ENCODE measurements at regions not wholly inside any gene's neighbourhood (a gene's known extent, or its start where the extent isn't known, plus 50 kb on each side); places are given as distances from the start of the nearest gene placed in this dataset.

DNA sequence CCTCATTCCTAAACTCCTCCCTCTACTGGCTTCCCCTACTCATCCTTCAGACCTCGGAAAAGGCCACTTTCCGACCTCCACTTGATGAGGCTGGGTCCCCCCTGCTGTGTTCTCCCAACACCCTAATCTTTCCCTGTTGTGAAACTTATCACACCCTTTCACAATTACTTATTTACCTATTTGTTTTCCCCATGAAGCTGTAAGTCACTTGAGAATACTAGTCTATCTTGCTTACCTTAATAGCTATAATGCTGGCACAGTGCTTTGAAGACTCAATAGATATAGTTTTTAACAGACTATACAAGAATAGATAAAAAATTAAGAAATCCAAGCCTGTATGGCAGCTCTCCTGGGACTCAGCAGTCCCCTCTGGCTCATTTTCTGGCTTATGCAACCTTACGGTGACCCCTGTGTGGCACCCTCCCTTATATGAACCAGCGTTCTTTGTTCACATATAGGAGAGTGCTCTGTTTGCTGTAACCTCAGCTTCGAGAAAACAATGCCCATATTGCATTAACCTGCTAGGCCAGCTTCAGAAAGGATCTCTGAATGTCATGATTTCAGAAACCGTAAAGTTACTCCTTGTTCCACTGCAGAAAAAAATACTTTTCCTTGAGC is 220.4 kb upstream of the PKDCC start:
- intact Hi-C loops (cut with DNase I): no loop called here
- DNase-seq (ENCODE audit: low spot score): no peak

DNA sequence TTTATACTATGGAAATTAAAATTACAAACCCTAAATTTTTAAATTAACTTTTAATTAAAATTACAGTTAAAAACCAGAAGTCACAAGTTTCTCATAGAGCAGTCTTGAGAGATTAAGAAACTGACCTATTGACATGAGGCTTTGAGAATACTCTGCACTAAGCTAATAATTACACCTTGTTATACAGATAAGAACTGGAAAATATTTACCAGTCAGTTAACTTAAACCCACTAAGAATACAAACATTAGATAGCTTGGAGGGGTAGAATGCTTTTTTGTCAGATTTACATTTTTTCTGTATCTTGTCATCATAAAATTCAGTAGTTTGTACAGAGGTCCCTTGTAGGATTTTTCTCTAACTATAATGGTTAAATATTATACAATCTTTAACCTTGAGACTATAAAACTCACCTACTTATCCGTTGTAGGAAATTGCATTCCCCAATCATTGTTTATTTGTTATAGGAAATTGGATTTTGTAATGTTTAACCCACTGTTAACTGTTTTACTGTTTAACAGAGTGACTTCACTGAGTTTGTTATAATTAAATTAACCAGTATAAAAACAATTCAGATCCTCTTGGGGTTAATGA is 219.7 kb upstream of the PKDCC start:
- DNase-seq (ENCODE audit: low spot score): no peak
- intact Hi-C loops (cut with DNase I): no loop called here

DNA sequence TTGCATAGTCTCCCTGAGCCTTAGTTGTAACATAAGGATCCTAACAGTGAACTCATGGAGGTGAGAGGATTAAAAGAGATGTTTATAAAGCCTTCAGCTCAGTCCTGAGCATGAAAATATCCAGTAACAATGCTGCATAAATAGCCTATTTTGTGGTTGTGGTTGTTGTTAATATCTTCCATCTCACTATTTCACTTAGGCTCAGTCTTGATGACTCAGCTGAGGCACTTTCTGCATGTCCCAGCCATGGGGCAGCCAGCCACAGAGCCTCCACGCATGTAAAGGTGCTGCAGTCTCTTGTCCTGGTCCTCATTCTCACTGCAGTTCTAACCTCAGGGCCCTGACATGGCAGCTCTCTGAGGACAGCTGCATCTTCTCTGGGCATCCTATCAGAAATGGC is 218.8 kb upstream of the PKDCC start:
- intact Hi-C loops (cut with DNase I): no loop called here
- DNase-seq (ENCODE audit: low spot score): no peak

DNA sequence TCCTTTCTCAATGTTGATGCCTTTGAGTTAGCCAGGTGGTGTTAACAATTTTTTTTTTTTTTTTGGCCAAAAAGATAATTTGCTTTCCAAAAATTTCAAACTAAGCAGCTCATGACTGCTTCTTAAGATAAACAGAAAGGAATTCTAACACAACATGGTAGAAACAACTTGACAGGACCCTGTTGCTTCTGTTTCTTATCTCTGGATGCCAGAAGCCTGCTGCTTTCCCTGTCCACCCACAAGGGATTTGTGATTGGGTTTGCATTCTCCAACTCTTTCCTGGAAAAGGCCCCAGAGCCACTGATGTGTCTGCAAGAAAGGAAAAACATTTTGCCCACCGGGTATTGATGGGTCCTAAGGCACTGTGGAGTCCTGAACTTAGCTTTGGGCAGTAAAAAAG is 217.2 kb upstream of the PKDCC start:
- intact Hi-C loops (cut with DNase I): no loop called here
- DNase-seq (ENCODE audit: low spot score): no peak

DNA sequence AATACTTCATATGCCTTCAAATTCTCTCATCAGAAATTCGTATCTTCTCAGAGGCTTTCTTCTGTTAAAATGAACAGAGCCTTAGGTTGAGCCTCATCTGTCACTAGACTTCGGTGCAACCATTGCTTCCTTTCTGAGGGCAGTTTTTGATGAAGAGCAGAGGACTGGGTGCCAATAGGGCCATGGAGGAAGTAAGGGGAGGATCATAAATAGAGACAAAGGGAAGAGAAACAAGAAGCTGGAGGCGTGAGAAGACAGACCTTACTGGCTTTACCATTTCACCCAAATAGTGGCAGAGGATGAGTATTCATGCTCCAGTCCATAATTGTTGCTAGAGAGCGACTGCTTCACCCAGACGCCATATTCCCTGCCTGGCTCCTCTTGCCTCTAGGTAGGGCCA is 215.6 kb upstream of the PKDCC start:
- DNase-seq (ENCODE audit: low spot score): no peak
- intact Hi-C loops (cut with DNase I): no loop called here

DNA sequence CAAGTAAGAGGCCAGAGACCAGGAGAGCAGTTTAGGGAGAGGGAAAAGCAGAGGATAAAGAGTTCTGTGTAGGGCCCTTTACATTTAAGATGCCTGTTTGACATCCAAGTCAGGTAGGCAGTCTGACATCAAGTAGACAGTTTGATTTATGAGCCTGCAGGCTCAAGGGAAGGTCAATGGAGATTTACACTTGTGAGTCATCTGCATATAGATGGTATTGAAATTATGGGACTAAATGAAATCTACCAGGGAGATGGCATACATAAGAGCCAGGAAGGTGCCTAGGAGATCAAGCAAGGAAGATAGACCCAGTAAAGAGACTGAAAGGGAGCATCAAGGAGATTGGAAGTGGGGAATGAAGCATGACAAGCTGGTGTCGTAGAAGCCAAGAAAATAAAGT is 212.4 kb upstream of the PKDCC start:
- DNase-seq (ENCODE audit: low spot score): no peak
- intact Hi-C loops (cut with DNase I): no loop called here

DNA sequence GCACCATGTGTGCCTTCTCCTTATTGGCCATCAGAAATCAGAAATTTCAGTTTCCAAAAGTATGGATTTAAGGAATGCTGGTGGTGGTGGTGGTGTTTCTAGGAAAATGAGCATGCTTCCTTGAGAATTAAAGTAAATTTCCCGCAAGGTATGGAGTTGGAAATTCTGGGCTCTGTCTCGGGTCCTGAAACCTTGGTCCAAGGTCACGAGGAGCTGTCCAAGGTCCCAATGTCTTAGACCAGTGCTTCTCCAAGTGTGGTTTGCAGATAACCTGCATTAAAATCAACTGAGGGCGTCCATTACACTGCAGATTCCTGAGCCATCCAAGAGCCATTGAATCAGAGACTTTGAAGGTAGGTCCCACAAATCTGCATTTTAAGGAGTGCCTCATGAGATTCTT is 210.9 kb upstream of the PKDCC start:
- intact Hi-C loops (cut with DNase I): no loop called here
- no peak for DNase-seq (ENCODE audit: low spot score)

DNA sequence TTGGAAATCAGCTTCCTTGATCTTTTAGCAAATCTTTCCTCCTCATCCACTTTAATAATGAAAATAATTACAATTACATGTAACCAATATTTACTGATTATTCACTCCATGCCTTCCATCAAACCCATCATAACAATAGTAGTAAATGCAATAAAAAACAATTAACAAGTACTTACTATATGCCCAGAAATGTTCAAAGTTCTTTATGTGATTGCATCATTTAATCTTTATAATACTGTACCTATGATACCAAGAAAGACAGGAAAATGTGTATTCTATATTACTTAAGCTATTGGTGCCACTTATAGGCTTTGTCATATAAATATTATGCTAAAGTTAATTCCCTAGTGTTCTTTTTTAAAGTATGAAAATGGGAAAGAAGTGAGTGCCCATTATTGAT is 210.2 kb upstream of the PKDCC start:
- intact Hi-C loops (cut with DNase I): no loop called here
- no peak for DNase-seq (ENCODE audit: low spot score)

DNA sequence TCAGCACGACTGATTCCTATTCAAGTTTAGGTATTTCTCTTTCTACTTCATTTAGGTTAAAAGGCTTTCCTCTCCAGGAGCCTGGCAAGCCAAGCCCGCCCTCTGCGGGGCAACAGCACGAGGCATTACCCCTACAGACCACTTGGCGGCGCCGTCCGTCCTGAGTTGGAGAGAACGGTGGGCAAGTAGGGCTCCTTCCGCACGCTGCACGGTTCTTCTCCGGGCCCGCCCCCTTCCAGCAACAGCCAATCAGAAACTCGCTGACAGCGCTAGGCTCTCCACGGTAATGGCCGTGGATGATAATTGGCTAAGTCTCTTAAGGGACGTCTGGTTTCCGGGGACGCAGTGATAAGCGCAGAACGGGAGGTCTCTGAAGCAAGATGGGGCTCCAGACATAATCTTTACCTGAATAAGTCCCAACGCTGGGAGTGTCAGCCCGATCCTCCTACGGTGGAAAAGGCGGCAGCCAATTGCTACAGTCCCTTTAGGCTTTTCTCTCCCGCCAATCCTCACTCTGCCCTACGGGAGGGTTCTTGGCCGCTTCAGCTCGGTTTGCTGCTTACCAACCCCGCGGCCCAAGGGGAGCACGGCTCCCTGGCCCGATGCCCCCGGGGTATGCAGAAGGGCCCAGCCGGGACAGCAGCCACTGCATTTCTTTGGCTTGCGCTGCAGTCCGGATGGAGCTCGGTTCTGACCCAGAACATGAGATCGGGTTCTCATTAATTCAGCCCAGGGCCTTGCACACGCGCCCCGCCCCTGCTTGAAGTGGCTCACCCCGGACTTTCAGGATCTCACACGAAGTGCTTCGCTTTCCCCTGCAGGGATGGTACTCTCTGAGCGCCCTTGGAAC is 206.9 kb upstream of the PKDCC start:
- DNase-seq (ENCODE audit: low spot score): peak; percentile 95
- intact Hi-C loops (cut with DNase I): no loop called here

DNA sequence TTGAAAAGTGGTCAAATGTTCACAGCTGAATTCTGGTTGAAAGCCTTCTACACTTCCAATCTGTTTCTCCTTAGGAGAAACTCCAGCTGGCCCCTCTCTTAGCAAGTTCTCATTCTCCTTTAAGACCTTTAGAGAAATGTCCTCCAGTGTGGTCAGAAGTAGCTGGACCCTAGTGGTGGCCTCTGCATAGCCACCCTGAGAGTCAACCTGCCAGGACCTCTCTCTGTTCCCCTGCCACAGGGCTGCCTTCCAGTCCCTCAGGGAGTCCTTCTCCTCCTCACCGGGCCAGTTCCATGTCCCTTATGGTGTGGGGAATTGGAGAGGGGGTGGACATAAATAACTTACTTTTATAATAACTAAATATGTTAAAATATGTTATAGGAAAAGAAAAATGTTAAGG is 200.9 kb upstream of the PKDCC start:
- intact Hi-C loops (cut with DNase I): no loop called here

DNA sequence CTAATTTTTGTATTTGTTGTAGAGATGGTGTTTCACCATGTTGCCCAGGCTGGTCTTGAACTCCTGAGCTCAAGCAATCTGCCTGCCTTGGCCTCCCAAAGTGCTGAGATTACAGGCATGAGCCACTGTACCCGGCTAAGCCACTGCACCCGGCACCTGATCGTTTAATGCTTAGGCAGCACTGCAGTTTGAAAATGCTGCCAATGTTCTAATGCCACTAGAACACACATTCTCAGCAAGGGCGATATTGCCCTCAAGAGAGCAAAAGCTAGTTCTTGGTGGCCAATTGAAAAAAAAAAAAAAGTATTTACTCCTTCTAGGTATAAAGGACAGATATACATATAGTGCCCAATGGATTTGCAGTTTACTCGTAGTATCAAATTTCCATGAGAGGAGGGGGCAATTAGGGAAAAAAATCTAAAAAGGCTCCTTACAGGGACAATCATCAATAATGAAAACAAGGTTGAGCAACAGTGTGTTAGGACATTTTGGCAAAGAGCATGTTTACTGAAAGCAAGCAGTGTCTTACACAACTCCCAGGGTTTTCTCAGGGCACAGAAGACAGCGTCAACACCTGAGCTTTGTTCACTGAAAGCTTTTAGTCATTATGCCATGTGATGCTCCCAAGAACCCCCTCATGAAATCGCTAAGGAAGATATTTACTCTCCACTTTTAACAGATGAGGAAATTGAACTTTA is 199.9 kb upstream of the PKDCC start:
- no peak for DNase-seq (ENCODE audit: low spot score)
- intact Hi-C loops (cut with DNase I): no loop called here

More for the DNA sequence above, 200.9 kb upstream of the PKDCC start:
- no peak for DNase-seq (ENCODE audit: low spot score)

DNA sequence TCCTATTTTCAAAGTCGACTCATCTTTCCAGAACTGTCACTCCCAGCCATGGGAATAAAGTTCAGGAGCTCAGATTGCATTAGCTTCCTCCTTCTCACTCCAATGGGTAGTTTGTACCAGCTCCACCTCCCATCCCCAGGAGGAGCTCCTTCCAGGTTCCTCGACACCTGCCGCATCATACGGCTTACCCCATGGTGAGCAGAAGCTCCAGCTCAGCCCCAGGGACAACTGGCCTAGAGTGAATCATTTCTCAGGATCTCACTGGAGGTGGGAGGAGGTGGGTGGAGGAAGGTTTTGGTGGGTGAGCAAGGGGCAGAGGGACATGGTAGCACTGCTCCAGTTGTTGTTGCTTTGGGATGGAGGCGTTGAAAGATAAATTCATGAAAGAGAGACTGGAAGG is 196.3 kb upstream of the PKDCC start:
- intact Hi-C loops (cut with DNase I): no loop called here
- no peak for DNase-seq (ENCODE audit: low spot score)

DNA sequence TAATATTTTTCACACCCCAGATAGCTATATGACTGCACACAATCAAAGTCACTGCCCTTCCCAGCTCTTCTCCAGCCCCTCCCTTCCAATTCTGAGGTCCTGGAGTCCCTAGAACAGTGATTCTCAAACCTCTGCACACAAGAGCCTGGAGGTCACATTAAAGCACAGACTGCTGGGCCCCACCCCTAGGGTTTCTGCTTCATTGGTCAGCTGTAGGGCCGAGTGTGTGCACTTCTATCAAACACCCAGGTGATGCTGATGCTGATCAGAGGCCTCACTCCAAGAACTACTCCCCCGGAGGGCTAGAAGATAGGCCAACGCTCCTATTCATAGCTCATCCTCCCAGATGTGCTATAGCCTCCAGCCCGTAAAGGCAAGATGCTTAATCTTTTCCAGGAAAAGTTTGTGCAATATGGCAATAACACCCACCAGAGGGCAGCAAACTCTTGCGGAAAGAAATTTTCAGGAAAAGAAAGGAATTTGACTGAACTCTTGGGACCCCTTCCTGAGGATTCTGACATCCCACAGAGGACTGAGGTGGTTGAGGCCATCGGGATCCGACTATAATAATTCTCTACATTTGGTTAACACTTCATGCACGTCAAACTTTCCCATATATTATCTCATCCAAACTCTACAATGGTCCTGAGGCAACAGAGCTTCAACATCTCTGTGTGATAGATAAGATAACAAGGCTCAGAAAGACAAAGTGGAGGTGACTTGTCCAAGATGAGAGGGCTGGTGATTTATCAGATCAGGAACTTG is 194.2 kb upstream of the PKDCC start:
- intact Hi-C loops (cut with DNase I): loop anchor here (1.0 kb wide), 1 partner anchor 233 kb away; no protein-coding TSS in a partner anchor
- no peak for DNase-seq (ENCODE audit: low spot score)

DNA sequence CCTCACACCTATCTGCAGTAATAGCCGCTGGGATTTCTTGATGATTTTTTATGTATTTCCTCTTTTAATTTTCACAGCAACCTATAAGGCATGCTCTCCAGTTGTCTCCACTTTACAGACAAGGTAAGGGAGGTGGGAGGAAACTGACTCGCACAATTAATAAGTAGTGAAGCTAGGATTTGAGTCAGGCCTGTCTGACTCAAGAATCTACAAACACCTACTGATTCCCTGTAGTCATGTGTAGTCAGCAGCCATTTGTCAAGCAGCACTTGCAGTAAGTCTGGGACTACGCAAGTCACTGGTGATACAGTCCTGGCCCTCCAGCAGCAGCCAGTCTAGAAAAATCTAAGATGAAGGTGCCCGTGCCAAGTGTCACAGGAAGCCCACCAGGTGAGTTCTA is 193.6 kb upstream of the PKDCC start:
- DNase-seq (ENCODE audit: low spot score): no peak
- intact Hi-C loops (cut with DNase I): no loop called here

DNA sequence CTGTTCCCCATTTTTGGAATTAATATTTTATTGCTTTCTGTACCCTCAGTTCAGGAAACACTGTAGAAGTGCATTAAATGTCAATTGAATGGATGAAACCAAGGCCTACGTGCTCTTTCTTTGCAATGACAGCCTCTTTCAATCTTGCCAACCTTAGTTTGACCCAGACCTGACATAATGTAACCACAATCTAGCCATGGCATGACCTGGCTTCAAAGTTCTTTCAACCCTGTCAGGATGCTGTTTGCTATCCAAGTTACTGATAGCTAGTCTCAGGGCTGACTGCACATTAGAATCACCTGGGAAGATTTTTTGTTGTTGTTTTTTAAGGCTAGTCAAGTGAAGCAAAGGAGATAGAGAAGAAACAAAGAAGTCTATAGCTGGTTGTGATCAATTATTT is 190.9 kb upstream of the PKDCC start:
- no peak for DNase-seq (ENCODE audit: low spot score)
- intact Hi-C loops (cut with DNase I): no loop called here

DNA sequence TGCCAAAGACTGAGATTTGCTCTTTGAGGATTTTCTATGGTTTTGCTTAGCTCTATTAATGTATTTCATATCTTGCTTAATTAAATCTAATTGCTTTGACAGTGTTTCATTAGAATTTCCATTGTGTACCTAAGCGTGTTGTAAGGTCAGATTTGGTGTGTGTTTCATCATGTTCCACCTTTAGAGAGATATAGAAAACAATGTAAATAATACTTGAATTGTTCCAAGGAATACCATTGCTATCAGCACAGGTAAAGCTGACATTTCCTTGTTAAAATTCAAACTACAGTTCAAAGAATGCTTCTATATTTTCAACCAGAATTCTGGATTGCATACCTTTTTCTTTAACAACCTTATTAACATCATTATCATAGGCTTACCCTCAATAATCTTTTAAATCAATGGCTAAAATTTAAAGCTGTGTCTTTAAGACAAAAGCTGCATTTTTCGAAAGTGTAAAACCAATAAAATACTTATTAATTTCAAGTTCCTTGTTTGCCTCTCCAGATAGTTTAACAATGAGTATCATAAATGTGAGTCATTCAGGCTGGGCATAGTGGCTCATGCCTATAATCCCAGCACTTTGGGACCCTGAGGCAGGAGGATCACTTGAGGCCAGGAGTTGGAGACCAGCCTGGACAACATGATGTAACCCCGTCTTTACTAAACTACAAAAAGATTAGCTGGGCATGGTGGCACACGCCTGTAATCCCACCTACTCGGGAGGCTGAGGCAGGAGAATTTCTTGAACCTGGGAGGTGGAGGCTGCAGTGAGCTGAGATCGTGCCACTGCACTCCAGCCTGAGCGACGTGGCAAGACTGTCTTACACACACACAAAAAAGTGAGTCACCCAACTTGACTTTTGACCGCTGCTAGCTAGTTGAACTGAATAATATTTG is 188.0 kb upstream of the PKDCC start:
- no peak for DNase-seq (ENCODE audit: low spot score)
- intact Hi-C loops (cut with DNase I): no loop called here

DNA sequence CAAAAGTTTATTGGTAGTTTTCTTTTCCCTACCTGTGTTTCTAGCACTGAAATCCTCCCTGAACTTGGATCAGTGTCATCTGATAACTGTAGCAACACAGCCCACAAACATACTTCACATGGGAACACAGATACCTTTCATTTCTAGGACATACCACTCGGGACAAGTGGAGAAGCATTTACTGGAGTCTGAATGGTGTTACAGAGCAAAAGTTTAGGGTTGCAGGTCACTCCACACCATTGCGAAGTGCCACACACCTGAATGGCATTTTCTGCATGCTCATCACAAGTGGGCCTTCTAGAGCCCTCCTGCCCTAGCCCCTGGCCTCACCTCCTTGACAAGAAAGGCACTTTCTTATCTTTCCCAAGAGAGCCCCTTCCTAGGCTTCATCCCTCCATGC is 184.8 kb upstream of the PKDCC start:
- DNase-seq (ENCODE audit: low spot score): no peak
- intact Hi-C loops (cut with DNase I): no loop called here

DNA sequence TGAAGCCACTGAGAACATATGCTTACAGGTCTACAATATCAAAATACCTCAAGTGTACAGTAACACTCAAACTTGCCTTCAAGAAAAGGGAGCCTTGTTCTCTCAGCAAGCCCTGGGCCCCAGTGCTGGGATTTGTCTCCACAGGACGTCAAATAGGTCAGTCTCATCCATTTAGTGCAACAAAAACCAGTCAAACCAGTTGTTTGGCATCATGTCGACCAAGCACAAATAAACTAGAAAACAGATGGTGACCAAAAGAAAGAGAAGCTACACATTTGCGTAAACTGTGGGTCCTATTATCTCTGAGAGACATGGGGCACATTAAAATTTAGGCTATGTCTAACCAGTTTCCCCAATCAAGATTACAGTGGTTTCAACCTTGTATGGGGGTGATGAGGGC is 182.6 kb upstream of the PKDCC start:
- DNase-seq (ENCODE audit: low spot score): no peak
- intact Hi-C loops (cut with DNase I): loop anchor here (5.0 kb wide), 1 partner anchor 82 kb away; no protein-coding TSS in a partner anchor

DNA sequence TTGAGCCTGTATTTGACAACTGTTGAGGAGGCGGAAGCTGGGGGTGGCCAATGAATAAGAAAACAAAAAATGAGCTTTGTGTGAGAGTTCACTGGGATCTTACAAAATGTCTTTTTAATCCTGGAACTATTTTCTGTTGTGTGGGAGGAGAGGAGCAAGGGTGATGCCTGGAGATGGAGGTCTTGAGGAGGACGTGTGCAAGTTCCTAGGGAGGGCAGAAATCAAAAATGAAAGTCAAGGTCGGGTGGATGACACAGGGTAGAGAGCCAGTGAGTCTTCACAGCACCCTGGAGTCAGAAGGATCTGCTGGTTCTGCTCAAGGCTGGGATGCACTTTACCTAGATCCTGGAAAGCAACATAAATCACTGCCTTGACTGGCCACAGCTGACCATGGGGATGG is 180.3 kb upstream of the PKDCC start:
- intact Hi-C loops (cut with DNase I): loop anchor here (5.0 kb wide), 1 partner anchor 80 kb away; no protein-coding TSS in a partner anchor
- no peak for DNase-seq (ENCODE audit: low spot score)

All from cardiac septum (tissue), 1 donor.